Brain pericyte (primary cell): ENCODE measurements at regions not wholly inside any gene's neighbourhood (a gene's known extent, or its start where the extent isn't known, plus 50 kb on each side); places are given as distances from the start of the nearest gene placed in this dataset.

Experiments
- DNase-seq: peaks from one replicate; pipeline ENCODE4 v3.0.0-alpha.2; 2012; ENCODE audit warnings: low read depth, low spot score

DNA sequence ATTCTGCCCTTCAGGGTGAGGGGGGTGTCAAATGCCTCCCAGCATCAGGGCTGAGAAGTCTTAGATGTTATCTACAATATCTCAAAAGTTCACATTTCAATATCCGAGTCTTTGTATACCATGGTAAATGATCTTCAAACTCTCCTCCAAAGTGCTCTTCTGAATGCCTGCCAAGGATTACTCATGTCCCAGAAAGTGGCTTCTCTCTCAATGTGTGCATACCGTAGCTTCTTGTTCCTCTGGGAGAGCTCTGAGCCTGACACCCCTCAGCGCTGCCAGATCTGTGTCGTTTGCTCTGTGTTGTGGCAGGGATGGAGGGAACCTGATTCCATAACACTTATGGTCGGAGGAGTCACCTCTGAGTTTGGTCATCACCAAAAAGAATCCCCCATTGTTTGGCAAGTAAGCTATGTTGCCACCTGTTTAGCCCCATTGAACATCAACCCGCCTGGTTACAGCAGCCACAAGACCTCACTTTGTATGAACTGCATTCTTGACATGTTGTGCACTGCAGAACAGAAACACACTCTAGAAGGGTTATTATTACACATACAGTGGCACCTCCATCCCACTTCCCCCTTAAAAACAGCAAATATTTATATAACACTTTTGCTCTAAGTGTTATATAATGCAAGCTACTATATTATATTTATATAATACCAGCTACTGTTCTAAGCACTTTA, 163.1 kb upstream of the MIR17HG start:
- DNase-seq: no peak

DNA sequence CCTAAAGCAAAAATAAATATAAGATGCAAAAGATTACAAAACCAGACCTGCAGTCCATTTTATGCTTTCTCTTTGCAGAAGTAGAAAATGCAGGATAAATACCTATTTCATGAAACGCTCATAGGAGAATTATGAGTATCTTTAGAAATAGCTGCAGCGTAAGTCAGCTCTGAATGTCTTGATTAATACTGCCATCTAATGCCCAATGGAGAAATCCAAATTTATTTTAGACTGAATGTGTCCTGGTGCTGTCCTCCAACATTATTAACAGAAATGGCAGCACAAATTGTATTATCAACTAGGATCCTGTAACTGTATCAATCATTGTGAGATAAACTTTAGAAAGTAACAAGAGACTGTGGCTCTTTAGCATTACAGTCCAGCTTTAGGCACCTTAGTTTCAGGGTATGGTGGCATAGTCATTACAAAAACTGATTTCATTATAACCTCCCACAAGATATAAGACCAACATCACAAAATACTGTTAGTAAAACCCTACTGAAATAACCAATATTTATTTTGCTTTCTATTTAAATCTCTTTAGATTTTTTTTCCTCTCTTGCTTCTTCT, 162.1 kb upstream of the MIR17HG start:
- peak; percentile 5 for DNase-seq

DNA sequence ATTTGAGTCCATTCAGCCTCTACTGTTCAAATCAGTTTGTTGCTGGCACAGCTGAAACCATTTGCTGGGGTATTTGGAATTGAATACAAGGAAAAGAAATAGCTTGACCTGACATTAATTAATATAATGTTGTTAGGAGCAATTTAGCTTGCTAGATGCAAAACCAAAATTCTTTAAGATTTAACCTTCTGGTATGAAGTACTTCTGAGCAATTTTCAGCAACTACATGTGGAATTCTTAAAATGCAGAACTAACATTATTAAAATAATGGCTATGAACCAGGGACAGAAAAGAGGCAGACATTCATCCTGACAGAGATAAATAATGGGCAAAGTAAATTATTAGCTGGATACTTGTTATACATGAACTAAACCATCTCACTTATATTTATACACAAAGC, 160.0 kb upstream of the MIR17HG start:
- no peak for DNase-seq

DNA sequence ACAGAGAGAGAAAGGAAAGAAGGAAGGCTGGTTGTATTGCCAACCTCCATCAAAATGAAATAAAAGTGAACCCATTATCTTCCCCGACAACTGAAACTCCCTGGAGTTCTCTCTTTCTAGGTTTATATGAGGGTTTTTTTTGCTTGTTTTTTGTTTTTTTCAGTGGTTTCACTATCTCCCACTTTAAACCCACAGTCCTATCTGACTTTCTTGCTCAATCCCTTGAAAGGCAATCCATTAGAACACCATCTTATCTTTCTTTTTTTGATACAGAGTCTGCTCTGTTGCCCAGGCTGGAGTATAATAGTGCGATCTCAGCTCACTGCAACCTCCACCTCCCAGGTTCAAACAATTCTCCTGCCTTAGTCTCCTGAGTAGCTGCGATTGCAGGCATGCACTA, 158.0 kb upstream of the MIR17HG start:
- no peak for DNase-seq

DNA sequence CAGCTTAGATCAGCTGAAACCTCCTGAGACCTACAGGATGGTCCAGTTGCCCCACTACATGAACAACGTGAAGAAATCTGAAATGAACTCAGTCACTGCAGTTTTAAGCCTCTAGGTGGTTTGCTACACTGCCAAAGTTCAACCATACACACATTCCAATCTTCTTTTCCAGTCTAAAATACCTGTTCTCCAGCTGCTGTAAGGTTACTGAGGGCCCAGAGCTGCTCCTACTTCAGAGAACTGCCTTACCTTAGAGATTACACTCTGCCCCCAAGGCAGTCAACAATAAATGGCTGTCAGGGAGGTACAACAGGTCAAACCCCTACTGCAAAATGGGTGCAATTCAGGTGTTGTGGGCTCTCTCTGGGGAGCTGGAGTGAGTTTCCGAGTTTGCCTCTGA, 154.1 kb upstream of the MIR17HG start:
- DNase-seq: no peak

DNA sequence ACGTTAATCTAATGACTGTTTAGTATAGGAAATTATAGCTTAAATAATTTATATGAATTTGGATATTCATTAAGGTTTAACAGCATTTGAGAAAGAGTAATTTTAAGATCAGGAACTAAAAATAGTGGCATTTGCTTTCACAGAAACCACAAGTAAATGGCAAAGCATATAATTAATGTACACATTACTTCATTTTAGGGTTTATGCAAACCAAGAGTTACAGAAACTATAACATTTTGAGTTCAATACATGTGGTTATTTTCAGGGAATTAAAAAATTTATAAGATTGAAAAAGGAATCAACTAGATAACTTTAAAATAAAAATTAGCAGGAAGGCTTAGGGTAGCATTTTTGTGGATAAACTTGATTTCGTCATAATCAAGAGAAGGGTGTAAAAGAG, 151.7 kb upstream of the MIR17HG start:
- DNase-seq: no peak

DNA sequence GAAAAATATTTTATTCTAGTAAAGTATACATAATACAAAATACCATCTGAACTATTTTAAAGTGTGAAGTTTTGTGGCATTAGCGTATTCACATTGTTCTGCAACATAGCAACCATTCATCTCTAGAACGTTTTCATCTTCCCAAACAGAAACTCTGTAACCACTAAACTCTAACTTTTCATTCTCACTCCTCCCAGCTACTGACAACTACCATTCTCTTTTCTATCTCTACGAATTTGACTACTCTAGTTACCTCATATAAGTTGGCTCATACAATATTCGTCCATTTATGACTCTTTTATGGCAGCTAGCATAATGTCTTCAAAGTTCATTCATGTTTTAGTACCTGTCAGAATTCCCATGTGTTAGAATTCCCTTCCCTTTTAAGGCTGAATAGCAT, 150.5 kb upstream of the MIR17HG start:
- DNase-seq: no peak

DNA sequence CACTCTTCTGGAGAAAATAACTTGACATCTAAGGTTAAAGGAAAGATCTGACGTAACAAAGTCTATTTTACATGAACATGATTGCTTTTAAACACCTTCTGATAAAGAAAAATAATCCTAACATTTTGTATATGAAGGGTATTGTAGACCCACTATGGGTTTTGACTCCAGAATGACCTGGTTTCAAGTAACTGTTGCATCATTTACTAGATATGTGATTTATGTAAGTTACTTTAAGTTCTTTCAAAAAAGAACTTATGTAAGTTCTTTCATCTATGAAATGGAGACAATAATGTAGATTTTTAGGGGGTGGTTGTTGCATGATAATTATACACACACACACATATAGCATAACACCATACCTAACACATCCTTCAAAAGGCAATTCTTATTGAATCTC, 147.6 kb upstream of the MIR17HG start:
- no peak for DNase-seq

DNA sequence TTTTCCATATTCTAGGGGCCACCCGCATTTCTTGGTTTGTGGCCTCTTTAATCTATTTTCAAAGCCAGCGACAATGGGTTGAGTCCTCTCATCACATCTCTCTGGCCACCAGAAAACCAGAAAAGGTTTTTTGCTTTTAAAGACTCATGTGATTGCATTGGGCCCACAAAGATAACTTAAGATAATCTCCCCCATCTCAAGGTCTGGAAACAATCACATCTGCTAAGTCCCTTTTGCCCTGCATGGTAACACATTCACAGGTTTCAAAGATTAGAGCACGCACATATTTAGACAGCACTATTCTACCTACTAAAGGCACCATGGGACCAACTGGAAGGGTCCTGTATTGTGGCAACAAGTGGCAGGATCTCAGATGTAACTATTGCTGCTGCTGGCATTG, 147.0 kb upstream of the MIR17HG start:
- DNase-seq: no peak

DNA sequence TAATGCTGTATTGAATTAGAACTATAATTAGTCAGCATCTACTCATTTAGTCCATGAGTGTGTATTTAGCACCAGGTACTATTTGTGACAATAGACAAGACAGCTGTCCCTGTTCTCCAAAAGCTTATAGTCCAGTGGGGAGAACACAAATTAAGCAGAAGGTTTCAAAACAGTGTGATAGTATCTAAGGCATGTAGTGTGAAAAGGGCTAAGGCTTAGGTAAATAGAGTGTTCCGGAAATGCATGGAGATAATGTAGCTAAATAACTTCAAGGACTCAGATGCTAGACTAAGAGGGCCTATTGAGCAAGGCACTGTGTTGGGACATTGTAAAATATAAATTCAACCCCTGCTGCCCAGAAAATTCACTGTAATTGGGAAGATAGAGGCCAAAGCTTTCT, 144.1 kb upstream of the MIR17HG start:
- DNase-seq: no peak

DNA sequence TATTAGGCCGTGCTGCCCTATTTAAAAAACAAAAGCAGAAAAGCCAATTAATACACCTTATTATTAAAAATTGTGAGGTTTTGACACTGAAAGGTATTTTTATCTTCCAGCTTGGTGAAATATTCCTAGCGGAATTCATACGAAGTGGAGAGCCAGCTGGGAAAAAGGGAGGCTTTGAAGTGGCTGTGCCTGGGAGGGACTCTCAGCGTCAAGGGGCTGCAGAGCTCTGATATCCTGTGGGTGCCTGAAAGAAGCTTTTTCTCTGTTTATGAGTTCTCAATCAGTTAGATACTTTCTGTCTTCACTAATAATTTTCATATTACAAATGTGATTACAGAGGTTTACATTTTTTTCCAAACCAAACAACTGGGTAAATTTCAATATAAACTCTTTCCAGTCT, 140.2 kb upstream of the MIR17HG start:
- no peak for DNase-seq

DNA sequence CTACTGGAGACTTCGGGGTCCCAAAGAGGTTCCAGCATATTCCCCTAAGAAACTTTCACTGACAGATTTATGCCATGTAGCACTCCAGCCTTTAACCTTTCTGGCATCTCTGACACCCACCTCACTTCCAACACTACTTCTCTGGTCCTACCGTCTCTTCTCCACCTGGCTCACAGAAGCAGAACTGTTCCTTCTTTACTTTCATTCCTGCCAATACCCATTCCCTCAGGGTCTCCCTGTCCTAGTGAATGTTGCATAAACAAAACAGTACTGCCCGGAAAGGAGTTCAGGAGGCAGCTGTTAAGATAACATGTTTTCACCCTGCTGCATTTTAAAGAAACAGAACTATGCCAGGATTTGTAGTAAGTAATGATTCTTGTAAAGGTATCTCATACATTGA, 136.0 kb upstream of the MIR17HG start:
- no peak for DNase-seq

DNA sequence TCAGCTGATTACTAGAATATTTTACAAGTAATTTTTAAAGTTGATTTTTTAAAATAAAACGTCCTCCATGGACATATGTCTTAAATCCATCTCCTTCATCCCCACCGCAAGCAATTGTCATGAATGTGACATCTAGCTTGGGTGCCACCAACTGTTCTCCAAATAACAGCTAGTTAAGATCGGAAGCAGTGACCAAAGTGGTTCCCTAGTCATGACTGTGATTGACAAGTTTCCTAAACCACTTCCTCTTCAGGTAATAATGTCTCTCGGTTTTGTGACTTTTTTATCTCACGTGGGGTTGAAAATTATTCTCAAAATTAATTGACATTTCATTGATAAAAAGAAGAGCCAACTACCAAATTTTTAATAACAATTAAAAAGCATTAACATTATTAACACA, 135.3 kb upstream of the MIR17HG start:
- DNase-seq: no peak

DNA sequence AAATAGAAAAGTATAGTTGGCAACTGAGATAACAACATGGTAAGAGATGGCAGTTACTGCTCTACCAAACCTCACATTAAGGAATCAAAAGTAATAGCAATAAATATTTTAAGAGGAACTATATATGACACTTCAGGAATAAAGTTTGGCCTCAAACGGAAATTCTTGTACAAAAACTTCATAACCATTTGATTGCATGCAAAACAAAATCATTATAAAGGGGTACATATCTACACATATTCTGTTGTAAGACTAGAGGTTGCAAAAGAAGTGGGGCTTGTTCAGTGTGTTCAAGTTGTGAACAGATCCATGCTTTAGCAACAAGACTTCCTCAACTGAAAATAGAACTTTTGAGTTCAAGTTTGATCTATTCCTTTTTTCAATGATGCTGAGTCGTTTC, 133.5 kb upstream of the MIR17HG start:
- no peak for DNase-seq

DNA sequence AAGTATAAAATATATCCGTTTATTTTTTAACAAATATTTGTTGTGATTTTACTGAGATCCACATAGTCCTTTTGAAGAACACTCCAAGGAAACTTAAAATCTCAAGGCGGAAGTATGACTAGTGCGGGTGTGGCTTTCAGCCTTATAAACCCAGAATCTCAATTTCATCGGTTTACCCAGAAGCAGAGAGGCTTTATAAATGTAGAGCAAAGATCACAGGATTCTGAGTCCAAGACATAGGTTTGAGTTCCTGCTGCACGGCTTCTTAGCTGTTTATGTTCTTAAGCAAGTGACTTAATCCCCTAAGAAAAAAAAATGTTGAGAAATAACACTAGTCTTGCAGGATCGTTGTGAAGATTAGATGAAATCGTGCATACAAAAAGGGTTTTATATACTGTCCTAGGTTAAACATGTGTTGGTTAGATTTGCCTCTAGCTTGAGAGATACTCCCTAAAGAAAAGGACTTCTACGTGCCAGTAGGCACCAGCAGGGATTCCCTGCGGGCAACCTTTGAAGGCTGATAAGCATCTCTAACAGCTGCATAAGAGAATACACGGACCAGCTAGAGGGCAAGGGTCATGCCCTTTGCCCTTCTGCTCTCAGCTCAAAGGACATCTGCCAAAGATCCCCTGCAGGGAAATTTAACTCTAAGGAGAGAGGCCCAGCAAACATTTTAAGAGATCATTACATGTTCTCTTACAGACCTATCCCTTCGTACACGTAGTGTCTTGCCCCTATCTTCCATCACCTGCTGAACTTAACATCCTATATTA, 130.4 kb upstream of the MIR17HG start:
- no peak for DNase-seq

DNA sequence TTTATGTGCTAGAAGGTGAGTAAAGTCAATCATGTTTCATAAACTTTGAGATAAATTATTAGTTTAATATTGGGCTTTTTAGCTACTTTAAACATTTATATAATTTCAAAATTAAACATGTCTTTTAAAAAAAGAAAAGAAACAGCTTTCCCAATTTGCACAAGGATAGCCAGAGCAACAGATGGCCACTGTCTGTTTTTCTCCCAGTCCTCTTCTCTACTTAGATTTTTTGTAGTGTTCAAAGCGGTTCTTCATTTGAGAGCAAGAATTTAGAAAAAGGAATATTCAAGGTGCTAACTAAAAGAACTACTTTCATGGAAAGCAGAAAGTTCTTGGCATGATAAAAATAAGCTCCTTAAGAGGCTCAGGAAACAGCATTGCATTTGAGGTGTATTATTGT, 128.3 kb upstream of the MIR17HG start:
- DNase-seq: no peak

DNA sequence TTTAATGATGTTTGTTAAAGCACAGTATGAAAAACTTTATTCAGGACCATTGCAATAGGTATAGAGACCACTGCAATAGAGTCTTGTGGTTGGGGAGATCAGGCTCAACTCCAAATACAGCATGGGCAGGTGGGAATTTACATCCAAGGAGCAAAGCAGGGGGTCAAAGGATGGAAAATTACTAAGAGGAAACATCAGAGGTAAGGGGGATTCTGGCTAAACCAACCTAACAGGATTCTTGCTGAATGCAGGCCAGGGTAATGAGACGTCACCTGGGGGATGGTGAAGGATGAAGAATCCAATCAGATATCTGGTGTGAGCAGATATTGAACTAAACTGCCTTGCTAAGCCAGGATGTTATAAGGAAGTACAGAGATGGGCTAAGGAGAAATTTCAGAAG, 126.6 kb upstream of the MIR17HG start:
- DNase-seq: no peak

DNA sequence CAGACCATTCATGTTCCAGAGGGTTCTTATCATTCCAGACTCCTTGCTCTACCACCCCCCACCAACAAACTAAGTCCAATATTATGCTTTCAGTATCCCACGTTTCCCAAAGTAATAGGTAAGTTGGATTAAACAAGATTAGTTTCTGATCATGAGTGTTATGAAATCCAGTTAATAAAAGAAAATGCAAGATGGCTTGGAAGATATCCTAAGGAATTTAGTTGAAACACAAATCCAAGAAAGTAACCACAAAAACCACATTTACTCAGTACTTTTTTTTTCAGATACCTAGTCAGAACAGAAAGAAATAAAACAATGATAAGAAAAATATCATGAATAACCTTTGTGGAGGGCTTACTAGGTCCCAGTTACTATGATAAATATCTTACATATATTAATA, 119.4 kb upstream of the MIR17HG start:
- DNase-seq: no peak

DNA sequence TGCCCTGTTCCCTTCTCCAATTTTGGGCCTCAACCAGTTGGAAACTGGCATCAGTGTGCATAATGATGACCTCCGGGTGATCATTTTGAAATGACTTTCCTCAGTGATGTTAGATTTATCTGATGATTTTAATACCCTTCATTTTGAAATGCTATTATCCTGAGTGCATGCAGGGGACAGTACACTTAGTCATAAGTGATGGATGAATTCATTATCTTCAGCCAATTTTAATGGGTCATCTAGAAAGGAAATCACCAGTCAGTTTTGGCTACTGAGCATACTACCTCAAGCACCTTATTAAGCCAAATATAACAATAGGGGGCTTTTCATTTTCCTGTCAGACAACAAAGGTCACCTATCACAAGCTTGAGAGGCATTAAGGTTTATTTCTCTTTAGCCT, 118.5 kb upstream of the MIR17HG start:
- DNase-seq: no peak

DNA sequence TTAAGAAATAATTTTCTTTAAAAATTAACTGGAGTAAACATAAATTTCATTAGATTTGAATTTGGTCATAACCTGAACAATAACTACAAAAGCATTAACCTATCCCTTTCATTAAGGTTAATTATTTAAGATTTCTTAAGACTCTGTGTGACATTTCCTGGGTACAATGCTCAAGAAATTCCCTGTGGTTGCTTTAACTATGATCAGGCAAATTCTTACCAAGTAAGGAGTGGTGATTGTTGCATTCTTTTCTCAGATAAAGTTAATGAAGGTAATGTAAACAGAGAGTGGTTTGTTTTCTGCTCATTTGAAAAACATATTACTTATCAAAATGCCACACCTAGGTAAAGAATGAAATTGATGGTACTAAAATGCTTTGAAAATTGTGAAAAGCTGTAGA, 114.8 kb upstream of the MIR17HG start:
- no peak for DNase-seq

DNA sequence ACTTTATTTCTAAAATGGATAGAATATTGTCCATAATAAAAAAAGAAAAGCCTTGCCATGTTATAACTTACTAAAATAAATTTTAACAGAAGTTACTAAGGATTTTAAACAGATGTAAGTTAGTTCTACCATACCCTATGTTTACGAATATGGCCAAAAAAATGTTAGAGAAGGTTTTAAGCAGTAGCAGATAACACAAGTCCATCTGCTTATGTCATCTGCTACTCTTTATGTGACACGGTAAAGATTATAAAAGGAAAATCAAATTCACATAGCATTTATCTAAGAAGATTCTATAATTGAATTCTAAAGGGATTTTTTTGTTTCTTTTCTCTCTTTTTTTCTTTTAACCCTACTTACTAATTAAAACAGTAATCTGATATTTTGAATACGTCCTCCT, 114.2 kb upstream of the MIR17HG start:
- DNase-seq: no peak

DNA sequence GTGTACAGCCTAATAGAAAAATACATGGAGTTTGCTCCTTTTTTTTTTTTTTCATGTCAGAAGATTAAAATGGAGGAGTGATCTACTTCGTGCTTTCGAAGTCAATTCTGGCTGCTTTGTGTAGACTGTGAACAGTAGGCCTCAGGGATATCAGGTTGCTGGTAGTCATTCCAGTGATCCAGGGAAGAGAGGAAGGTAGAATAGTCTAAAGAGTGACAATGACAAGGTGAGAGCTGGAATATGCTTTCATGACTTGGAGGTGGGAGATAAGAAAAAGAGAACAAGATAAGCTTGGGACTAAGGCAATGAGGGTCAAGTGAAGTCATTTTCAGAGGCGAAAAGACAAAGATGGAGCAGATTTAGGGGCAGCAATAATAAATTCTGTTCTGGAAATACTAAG, 111.3 kb upstream of the MIR17HG start:
- DNase-seq: no peak

DNA sequence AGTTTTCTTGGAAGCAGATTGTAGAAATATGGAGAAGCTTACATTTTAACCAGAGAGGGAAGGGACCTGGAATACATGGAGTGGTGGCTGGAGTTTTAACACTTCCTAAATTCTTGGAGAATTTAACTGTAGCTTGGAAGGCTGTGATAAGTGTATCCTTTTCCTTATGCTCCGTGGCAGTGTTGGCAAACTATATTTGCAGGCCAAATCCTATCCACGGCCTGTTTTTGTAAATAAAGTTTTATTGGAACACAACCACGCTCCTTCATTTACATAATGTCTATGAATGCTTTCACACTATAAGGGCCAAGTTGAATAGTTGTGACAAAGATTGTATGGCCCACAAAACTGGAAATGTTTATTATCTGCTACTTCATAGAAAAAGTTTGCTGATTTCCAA, 110.6 kb upstream of the MIR17HG start:
- no peak for DNase-seq
